Caco-2 (cell line): ENCODE measurements at regions not wholly inside any gene's neighbourhood (a gene's known extent, or its start where the extent isn't known, plus 50 kb on each side); places are given as distances from the start of the nearest gene placed in this dataset.

Experiments used
- BruUV-seq: library from RNA; stranded (reverse); fragments of 400-500 nt; replicated peaks from 2 replicates; lab custom pipeline; 2021; lab: Mats Ljungman, UMichigan
- CTCF ChIA-PET: fragments of 300-600 bp; sonication (Branson Sonifier 250); formaldehyde crosslinking; loops from one replicate; lab custom pipeline; 2022; ENCODE audit warnings: antibody characterized with exemption; lab: Charles Lee
- POLR2A ChIA-PET: fragments of 300-600 bp; sonication (Branson Sonifier 250); formaldehyde crosslinking; loops from one replicate; lab custom pipeline; 2022; ENCODE audit warnings: antibody characterized with exemption; lab: Charles Lee
- DNase-seq, 2 experiments: peaks; one replicate each; pipeline versions ENCODE4 v3.0.0 to v3.0.0-alpha.2; 2020 to 2022
- H3K27me3 ChIP-seq: replicated peaks from 2 replicates; pipeline ENCODE4 v1.6.0; 2011; ENCODE audit warnings: low read length; ENCODE audit not compliant: control insufficient read depth, insufficient read depth
- H3K36me3 ChIP-seq: 2 replicates; pipeline ENCODE4 v1.5.1; 2011; ENCODE audit warnings: low read length; ENCODE audit not compliant: control insufficient read depth, insufficient read depth
- H3K4me1 ChIP-seq: fragments of 250-450 bp; sonication (Bioruptor Pico); 2 replicates; pipeline ENCODE4 v1.5.1; 2020; ENCODE audit warnings: mild to moderate bottlenecking
- H3K4me3 ChIP-seq: 2 replicates; pipeline ENCODE4 v1.5.1; 2011; ENCODE audit warnings: low read depth, mild to moderate bottlenecking, control low read depth, low read length
- H3K9me3 ChIP-seq: fragments of 250-450 bp; sonication (Bioruptor Pico); 2 replicates; pipeline ENCODE4 v1.5.1; 2020; ENCODE audit warnings: mild to moderate bottlenecking, moderate library complexity
- H3K27ac Mint-ChIP-seq: one replicate; pipeline ENCODE4 v1.8.0; 2022; ENCODE audit warnings: mixed read lengths; ENCODE audit not compliant: unreplicated experiment
- H3K27me3 Mint-ChIP-seq: one replicate; pipeline ENCODE4 v1.8.0; 2022; ENCODE audit warnings: mixed read lengths; ENCODE audit not compliant: insufficient read depth, unreplicated experiment
- H3K36me3 Mint-ChIP-seq: one replicate; pipeline ENCODE4 v1.8.0; 2022; ENCODE audit warnings: mild to moderate bottlenecking, mixed read lengths; ENCODE audit not compliant: insufficient read depth, unreplicated experiment
- H3K4me1 Mint-ChIP-seq: one replicate; pipeline ENCODE4 v1.8.0; 2022; ENCODE audit warnings: low read depth, mixed read lengths; ENCODE audit not compliant: unreplicated experiment
- H3K4me3 Mint-ChIP-seq: one replicate; pipeline ENCODE4 v1.8.0; 2022; ENCODE audit warnings: mild to moderate bottlenecking, moderate library complexity, mixed read lengths; ENCODE audit not compliant: unreplicated experiment
- H3K9me3 Mint-ChIP-seq: one replicate; pipeline ENCODE4 v1.8.0; 2022; ENCODE audit warnings: mixed read lengths; ENCODE audit not compliant: unreplicated experiment
- intact Hi-C: fragments of 100-400 bp; cut with micrococcal nuclease; formaldehyde crosslinking; loops from one replicate; pipeline ENCODE4 v1.10.0; 2022; ENCODE audit not compliant: unreplicated experiment
- TF ChIP-seq, protein P1 (sequence below), 2 experiments: fragments of 200-600 bp in 1 of 2; IDR thresholded peaks; 1 replicate in 1 of 2; 2 replicates in 1 of 2; pipeline versions ENCODE4 v1.5.1 to v1.8.0; 2011 to 2022; ENCODE audit warnings: antibody characterized with exemption in 1 of 2, control low read depth in 1 of 2, inconsistent platforms in 1 of 2, low read depth in 1 of 2, low read length in 1 of 2, mild to moderate bottlenecking in 1 of 2, moderate library complexity in 1 of 2; ENCODE audit not compliant: insufficient read depth in 1 of 2, severe bottlenecking in 1 of 2, unreplicated experiment in 1 of 2

DNA sequence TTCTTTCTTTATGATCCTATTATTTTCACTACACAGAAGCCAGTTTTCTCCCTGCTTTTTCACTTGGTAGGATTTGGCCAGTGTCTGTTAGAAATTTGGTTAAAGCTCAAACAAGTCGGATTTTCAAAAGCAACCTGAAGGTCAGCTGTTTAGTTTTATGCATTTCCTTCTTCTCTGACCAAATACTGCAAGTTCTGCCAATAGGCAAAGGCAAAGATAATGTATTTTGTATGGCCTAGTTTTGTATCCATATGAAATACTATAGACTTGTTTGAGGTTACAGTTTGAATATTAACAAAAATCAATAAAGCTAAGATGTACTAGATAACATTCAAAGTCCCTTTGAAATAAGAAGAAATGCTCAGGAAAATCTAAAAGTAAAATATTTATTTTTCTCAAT lies 439.4 kb downstream of the TRIML1 start:
- Mint-ChIP-seq H3K9me3 (no peaks in the 10 kb centered on the region), H3K36me3 (no peaks in the 10 kb centered on the region), H3K27ac (no peak overlapping the region), H3K4me1 (no peaks in the 10 kb centered on the region), H3K4me3 (no peak overlapping the region), H3K27me3 (no peaks in the 10 kb centered on the region)
- no peak for DNase-seq
- Histone ChIP-seq H3K4me1 (no peaks in the 10 kb centered on the region), H3K4me3 (no peak overlapping the region), H3K9me3 (no peaks in the 10 kb centered on the region), H3K36me3 (no peaks in the 10 kb centered on the region), H3K27me3 (no peaks in the 10 kb centered on the region)
- no TSS peak for BruUV-seq
- POLR2A ChIA-PET, result no interaction called here
- intact Hi-C loops, result no loop called here
- TF ChIP-seq, protein P1, sequence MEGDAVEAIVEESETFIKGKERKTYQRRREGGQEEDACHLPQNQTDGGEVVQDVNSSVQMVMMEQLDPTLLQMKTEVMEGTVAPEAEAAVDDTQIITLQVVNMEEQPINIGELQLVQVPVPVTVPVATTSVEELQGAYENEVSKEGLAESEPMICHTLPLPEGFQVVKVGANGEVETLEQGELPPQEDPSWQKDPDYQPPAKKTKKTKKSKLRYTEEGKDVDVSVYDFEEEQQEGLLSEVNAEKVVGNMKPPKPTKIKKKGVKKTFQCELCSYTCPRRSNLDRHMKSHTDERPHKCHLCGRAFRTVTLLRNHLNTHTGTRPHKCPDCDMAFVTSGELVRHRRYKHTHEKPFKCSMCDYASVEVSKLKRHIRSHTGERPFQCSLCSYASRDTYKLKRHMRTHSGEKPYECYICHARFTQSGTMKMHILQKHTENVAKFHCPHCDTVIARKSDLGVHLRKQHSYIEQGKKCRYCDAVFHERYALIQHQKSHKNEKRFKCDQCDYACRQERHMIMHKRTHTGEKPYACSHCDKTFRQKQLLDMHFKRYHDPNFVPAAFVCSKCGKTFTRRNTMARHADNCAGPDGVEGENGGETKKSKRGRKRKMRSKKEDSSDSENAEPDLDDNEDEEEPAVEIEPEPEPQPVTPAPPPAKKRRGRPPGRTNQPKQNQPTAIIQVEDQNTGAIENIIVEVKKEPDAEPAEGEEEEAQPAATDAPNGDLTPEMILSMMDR (IDR thresholded peaks at IDR 0.05; ENCODE audit: insufficient read depth in 1 of 2, low read depth in 1 of 2, low read length in 1 of 2, severe bottlenecking in 1 of 2, unreplicated experiment in 1 of 2), result no peak
- CTCF ChIA-PET, result no interaction called here

DNA sequence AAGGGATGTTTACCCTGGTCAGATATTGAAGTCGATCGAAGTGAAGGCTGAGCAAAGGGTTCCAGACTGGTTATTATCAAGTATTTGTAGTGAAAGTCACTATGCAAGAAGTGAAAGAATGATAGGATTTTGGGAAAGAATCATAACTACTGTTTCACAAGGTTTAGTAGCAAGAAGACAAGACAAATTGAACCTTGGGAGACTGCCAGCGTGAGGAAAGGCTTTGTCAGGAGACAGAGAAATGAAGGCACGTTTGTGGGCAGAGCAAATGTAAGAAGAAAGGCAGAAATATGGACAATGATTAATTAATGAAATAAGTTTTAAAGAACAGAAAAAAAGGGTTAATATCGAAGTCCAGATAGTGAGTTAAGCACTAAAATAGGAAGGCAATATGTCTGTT lies 456.8 kb downstream of the TRIML1 start:
- CTCF ChIA-PET, result no interaction called here
- TF ChIP-seq, protein P1 (IDR thresholded peaks at IDR 0.05; ENCODE audit: insufficient read depth in 1 of 2, low read depth in 1 of 2, low read length in 1 of 2, severe bottlenecking in 1 of 2, unreplicated experiment in 1 of 2), result no peak

DNA sequence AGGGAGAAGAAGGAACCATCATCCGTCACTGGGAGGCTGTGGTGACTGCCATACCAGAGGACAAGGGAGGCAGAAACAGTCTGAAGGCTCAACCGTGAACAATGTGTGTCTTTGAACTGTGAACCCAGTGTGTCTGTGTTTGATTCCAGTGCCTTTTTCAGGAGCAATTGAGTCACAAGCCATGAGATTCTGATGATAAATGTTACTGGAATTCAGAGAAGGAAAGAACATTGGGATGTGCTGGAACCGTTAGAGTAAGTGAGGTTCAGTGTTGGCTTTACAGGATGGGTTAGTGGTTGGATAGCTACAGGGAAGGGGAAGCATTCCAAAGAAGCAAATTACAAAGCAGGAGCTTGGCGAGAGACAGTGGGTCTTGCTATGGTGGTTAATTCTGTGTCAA lies 464.4 kb downstream of the TRIML1 start:
- Mint-ChIP-seq H3K36me3 (no peaks in the 10 kb centered on the region), H3K9me3 (peaks cover 22% of the 10 kb centered on the region), H3K27me3 (no peaks in the 10 kb centered on the region), H3K4me1 (peaks cover 8% of the 10 kb centered on the region), H3K4me3 (no peak overlapping the region), H3K27ac (no peak overlapping the region)
- Histone ChIP-seq H3K4me3 (no peak overlapping the region), H3K4me1 (peaks cover 17% of the 10 kb centered on the region), H3K27me3 (no peaks in the 10 kb centered on the region), H3K36me3 (no peaks in the 10 kb centered on the region), H3K9me3 (no peaks in the 10 kb centered on the region)
- no TSS peak for BruUV-seq
- ChIA-PET CTCF (no interaction called here), POLR2A (no interaction called here)
- DNase-seq, result no peak
- intact Hi-C loops, result loop anchor here (10.0 kb wide), 1 partner anchor 169 kb away; no protein-coding TSS in a partner anchor
- TF ChIP-seq, protein P1 (IDR thresholded peaks at IDR 0.05; ENCODE audit: insufficient read depth in 1 of 2, low read depth in 1 of 2, low read length in 1 of 2, severe bottlenecking in 1 of 2, unreplicated experiment in 1 of 2), result no peak

More for the DNA sequence above, 456.8 kb downstream of the TRIML1 start:
- Mint-ChIP-seq H3K36me3 (no peaks in the 10 kb centered on the region), H3K27me3 (no peaks in the 10 kb centered on the region), H3K27ac (no peak overlapping the region), H3K9me3 (peaks cover 43% of the 10 kb centered on the region), H3K4me3 (no peak overlapping the region), H3K4me1 (peaks cover 8% of the 10 kb centered on the region)
- Histone ChIP-seq H3K36me3 (no peaks in the 10 kb centered on the region), H3K4me3 (no peak overlapping the region), H3K27me3 (no peaks in the 10 kb centered on the region), H3K9me3 (no peaks in the 10 kb centered on the region), H3K4me1 (peaks cover 5% of the 10 kb centered on the region)
- no TSS peak for BruUV-seq
- POLR2A ChIA-PET, result no interaction called here
- intact Hi-C loops, result no loop called here
- DNase-seq, result no peak
